NT2/D1 (cell line): ENCODE measurements at regions not wholly inside any gene's neighbourhood (a gene's known extent, or its start where the extent isn't known, plus 50 kb on each side); places are given as distances from the start of the nearest gene placed in this dataset.

Experiments used
- SUZ12 ChIP-seq: IDR thresholded peaks from 2 replicates; pipeline ENCODE4 v1.6.1; 2011; ENCODE audit not compliant: insufficient read length, insufficient read depth; ENCODE audit errors: extremely low read depth
- YY1 ChIP-seq: IDR thresholded peaks from 2 replicates; pipeline ENCODE4 v1.6.1; 2011; ENCODE audit not compliant: insufficient read length, insufficient read depth
- ZNF274 ChIP-seq: IDR thresholded peaks from 2 replicates; pipeline ENCODE4 v1.6.1; 2011; ENCODE audit warnings: mild to moderate bottlenecking, low read depth, low read length

GRCh38 chr1:5342830-5343229, 649.4 kb downstream of the NPHP4 start:
- TF ChIP-seq SUZ12 (no peak), YY1 (no peak), ZNF274 (no peak)
